GM12874 (cell line): ENCODE measurements at regions not wholly inside any gene's neighbourhood (a gene's known extent, or its start where the extent isn't known, plus 50 kb on each side); places are given as distances from the start of the nearest gene placed in this dataset.

Source experiments
- TF ChIP-seq, protein P1 (sequence below): IDR thresholded peaks from 2 replicates; pipeline ENCODE4 v1.5.1; 2011; ENCODE audit warnings: low read depth, mild to moderate bottlenecking, control low read depth, low read length, moderate library complexity; ENCODE audit not compliant: insufficient read depth

DNA sequence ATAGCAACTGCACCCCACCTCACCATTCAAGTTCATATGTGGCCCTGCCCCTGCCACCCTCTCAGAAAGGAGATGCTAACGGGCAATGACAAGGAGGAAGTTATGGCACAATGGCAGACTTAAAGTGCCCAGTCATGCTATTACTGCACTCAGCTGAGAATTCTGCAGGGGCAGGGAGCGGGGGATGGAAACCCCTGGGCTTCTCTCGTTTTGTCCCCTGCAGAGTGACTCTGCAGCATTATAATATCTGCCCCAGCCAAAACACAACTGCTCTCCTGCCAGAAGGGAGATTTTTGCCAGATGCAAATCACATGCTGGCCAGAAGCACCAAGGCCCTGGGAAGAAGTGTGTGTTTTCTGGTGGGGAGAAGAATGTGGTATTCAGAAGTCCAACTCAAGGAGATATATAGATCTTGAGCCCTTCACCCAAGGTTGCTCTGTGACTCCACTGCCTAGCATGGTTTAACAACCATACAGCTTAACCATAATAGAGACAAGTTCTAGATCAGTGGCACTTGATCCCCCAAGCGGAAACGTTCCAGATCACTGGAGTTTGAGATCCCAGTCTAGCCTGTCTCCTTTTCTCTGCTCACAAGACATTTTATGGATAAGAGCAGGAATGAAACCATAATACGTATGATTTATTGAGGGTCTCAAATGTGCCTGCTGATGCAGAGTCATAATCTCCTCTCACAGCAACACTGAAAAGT, 207.0 kb upstream of the MAP3K1 start:
- TF ChIP-seq, protein P1, sequence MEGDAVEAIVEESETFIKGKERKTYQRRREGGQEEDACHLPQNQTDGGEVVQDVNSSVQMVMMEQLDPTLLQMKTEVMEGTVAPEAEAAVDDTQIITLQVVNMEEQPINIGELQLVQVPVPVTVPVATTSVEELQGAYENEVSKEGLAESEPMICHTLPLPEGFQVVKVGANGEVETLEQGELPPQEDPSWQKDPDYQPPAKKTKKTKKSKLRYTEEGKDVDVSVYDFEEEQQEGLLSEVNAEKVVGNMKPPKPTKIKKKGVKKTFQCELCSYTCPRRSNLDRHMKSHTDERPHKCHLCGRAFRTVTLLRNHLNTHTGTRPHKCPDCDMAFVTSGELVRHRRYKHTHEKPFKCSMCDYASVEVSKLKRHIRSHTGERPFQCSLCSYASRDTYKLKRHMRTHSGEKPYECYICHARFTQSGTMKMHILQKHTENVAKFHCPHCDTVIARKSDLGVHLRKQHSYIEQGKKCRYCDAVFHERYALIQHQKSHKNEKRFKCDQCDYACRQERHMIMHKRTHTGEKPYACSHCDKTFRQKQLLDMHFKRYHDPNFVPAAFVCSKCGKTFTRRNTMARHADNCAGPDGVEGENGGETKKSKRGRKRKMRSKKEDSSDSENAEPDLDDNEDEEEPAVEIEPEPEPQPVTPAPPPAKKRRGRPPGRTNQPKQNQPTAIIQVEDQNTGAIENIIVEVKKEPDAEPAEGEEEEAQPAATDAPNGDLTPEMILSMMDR, result no peak

DNA sequence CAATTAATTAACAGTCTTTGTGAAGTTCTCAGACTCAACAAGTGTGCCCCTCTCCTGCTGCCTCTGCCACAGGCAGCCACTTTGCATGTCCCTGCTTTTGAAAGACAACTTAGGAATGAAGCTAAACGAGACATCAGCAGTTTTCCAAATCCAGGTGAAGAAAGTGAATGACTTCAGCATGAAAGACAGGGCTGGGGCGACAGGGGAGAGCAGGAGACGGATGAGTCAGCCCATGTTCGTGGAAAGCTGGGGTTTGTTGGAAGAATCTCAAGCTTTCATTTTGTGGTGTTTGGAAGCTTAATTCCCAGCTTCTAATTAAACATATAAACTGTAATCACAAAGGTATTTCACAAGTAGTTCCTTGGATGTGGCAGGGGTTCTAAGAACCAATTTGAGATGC, 207.8 kb upstream of the MAP3K1 start:
- TF ChIP-seq, protein P1, result no peak

DNA sequence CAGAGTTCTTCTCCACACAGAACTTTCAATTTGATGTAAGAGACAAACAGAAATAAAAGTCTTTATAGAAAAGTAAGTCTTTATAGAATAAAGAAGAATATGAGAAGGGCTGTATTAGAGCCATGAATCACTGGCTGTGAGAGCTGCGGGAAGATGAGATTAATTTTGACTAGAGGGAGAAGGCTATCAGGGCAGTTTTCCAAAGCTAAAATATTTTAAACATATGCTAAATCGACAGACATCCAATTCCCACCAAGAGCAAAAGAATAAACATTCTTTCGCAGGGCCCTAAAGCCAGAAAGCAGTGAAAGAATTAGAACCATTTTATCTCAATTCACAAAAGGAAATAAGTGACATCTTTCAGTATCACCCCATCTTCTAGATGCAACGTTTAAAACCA, 208.3 kb upstream of the MAP3K1 start:
- TF ChIP-seq, protein P1, result no peak

DNA sequence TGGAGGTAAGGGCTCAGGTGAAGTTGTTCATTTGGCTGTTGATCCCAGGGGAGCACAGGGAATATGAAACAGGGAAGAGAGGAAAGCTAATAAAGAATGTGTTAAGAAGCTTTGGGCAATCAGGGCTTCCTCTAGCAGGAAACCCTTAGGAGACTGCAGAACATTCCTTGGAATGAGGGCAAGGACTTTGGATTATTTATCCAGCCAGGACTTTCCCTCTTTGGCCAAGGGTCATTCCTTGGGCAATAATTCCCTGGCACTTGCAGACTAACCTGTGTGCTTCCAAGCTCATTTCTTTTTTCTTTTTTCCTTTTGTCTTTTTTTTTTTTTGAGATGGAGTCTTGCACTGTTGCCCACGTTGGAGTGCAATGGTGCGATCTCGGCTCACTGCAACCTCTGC, 209.2 kb upstream of the MAP3K1 start:
- TF ChIP-seq, protein P1, result no peak

DNA sequence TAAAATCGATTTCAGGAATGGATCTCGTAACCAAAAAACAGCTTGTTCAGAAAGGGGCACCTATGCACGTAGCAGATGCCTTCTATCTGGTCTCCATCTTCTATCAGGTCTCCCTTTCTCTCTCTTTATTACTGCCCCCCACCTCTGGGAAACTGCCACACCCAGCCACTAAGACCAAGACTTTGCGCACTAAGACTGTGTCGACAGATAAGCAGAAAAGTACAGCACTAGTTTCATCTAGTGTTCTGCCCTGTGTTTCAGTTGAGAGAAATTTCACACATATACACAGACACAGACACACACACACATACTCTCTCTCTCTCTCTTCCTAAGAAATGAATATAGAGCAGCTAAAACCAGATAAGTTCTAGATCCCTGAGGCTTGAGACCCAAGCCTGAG, 210.1 kb upstream of the MAP3K1 start:
- TF ChIP-seq, protein P1, result no peak

DNA sequence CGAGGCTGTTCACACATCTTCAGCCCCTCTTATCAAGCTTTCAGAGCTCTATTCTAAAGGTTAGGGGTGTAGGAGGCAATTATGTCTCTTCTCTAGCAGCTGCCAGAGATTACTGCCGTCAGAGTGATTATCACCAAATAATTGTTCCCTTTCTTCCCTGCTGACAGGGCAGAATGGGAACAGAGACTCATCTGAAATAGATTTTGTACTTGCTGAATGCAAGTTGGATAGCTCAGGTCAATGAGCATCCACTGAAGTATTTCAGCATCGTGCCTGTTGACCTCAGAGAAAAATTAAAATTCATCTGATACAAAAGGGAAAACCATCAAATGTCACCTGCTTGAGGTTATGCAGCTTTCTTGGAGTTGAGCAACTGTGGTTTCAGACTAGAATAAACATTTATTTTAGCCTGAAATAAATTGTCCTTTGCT, 213.7 kb upstream of the MAP3K1 start:
- TF ChIP-seq, protein P1, result no peak

DNA sequence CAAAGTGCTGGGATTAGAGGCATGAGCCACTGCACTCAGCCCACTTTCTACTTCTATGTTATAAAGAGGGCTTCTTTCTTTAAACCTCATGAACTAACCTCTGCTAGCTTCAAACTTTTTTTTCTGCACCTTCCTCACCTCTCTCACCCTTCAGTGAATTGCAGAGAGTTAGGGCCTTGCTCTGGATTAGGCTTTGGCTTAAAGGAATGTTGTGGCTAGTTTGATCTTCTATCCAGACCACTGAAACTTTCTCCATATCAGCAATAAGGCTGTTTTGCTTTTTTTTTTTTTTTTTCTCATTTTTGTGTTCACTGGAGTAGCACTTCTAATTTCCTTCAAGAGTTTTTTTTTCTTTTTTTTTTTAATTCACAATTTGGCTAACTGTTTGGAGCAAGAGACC, 216.4 kb upstream of the MAP3K1 start:
- TF ChIP-seq, protein P1, result no peak
